Natural killer cell treated with Interleukin-12 subunit alpha and Interleukin-12 subunit beta and Interleukin-15 and Interleukin-18, amount 100 ng/mL, for 72 hours (primary cell): ENCODE measurements at regions not wholly inside any gene's neighbourhood (a gene's known extent, or its start where the extent isn't known, plus 50 kb on each side); places are given as distances from the start of the nearest gene placed in this dataset.

Experiments used
- ATAC-seq, 2 donors: fragments of 150-1000 bp; cut with Tn5 transposase in 1 of 2; sonication (Bioruptor Pico), chemical (Tn5 transposase) in 1 of 2; 2 replicates each; pipeline ENCODE4 v1.10.0; 2021
- DNase-seq: peaks from one replicate; pipeline ENCODE4 v3.0.0; 2022; ENCODE audit warnings: low spot score
- H3K27ac Mint-ChIP-seq, 2 donors: 1 replicate in 1 of 2; 2 replicates in 1 of 2; pipeline ENCODE4 v1.8.0; 2022; ENCODE audit warnings: mixed read lengths in 2 of 2, mild to moderate bottlenecking in 1 of 2, moderate library complexity in 1 of 2
- H3K27me3 Mint-ChIP-seq, 2 donors: 1 replicate in 1 of 2; 2 replicates in 1 of 2; pipeline ENCODE4 v1.8.0; 2022; ENCODE audit warnings: mixed read lengths in 2 of 2
- H3K36me3 Mint-ChIP-seq: one replicate; pipeline ENCODE4 v1.8.0; 2022; ENCODE audit warnings: mixed read lengths
- H3K4me1 Mint-ChIP-seq, 2 donors: 1 replicate in 1 of 2; 2 replicates in 1 of 2; pipeline ENCODE4 v1.8.0; 2022; ENCODE audit warnings: low read depth in 2 of 2, mixed read lengths in 2 of 2, mild to moderate bottlenecking in 1 of 2
- H3K4me3 Mint-ChIP-seq: one replicate; pipeline ENCODE4 v1.8.0; 2022; ENCODE audit warnings: mixed read lengths
- H3K9me3 Mint-ChIP-seq: 2 replicates; pipeline ENCODE4 v1.8.0; 2022; ENCODE audit warnings: mixed read lengths

- no peaks in the 10 kb centered on the region for H3K36me3 Mint-ChIP-seq
- no peak for DNase-seq
- no peaks in the 10 kb centered on the region for H3K4me1 Mint-ChIP-seq
- peaks cover 13% of the 10 kb centered on the region for H3K9me3 Mint-ChIP-seq
- no peak for ATAC-seq
- H3K27ac Mint-ChIP-seq, result no peak overlapping the region
- no peaks in the 10 kb centered on the region for H3K27me3 Mint-ChIP-seq
- no peak overlapping the region for H3K4me3 Mint-ChIP-seq
Observed at GRCh38 chr2:57536535-57537231, 509.9 kb upstream of the VRK2 start.

- H3K4me1 Mint-ChIP-seq, result no peaks in the 10 kb centered on the region
- H3K9me3 Mint-ChIP-seq, result peaks cover 7% of the 10 kb centered on the region
- ATAC-seq (no peak), DNase-seq (no peak)
- H3K36me3 Mint-ChIP-seq, result no peaks in the 10 kb centered on the region
- H3K27ac Mint-ChIP-seq, result no peak overlapping the region
- no peak overlapping the region for H3K4me3 Mint-ChIP-seq
- H3K27me3 Mint-ChIP-seq, result no peaks in the 10 kb centered on the region
Observed at GRCh38 chr2:57539761-57540160, 506.8 kb upstream of the VRK2 start.

GRCh38 chr2:57542081-57542480, 504.5 kb upstream of the VRK2 start:
- no peaks in the 10 kb centered on the region for H3K4me1 Mint-ChIP-seq
- DNase-seq, result no peak

GRCh38 chr2:57543211-57543610, 503.4 kb upstream of the VRK2 start:
- Mint-ChIP-seq H3K27me3 (no peaks in the 10 kb centered on the region), H3K9me3 (peaks cover 14% of the 10 kb centered on the region), H3K4me3 (no peak overlapping the region), H3K36me3 (peaks cover 9% of the 10 kb centered on the region), H3K27ac (no peak overlapping the region), H3K4me1 (no peaks in the 10 kb centered on the region)
- no peak for ATAC-seq
- no peak for DNase-seq

More at GRCh38 chr2:57542081-57542480, 504.5 kb upstream of the VRK2 start:
- ATAC-seq, result no peak
- no peak overlapping the region for H3K4me3 Mint-ChIP-seq
- H3K36me3 Mint-ChIP-seq, result peaks cover 9% of the 10 kb centered on the region
- H3K27ac Mint-ChIP-seq, result no peak overlapping the region
- H3K9me3 Mint-ChIP-seq, result peaks cover 10% of the 10 kb centered on the region
- H3K27me3 Mint-ChIP-seq, result no peaks in the 10 kb centered on the region

GRCh38 chr2:57544624-57545023, 502.0 kb upstream of the VRK2 start:
- Mint-ChIP-seq H3K36me3 (peaks cover 10% of the 10 kb centered on the region), H3K27me3 (no peaks in the 10 kb centered on the region), H3K4me3 (no peak overlapping the region), H3K27ac (no peak overlapping the region), H3K4me1 (no peaks in the 10 kb centered on the region), H3K9me3 (peaks cover 17% of the 10 kb centered on the region)
- no peak for DNase-seq
- no peak for ATAC-seq

- Mint-ChIP-seq H3K9me3 (peaks cover 26% of the 10 kb centered on the region), H3K36me3 (peaks cover 13% of the 10 kb centered on the region), H3K4me1 (no peaks in the 10 kb centered on the region), H3K27ac (no peak overlapping the region), H3K4me3 (no peak overlapping the region), H3K27me3 (no peaks in the 10 kb centered on the region)
- DNase-seq (no peak), ATAC-seq (no peak)
Observed at GRCh38 chr2:57546478-57546877, 500.1 kb upstream of the VRK2 start.

GRCh38 chr2:57549642-57550102, 496.9 kb upstream of the VRK2 start:
- Mint-ChIP-seq H3K27ac (no peak overlapping the region), H3K27me3 (no peaks in the 10 kb centered on the region), H3K9me3 (peaks cover 29% of the 10 kb centered on the region), H3K36me3 (peaks cover 13% of the 10 kb centered on the region), H3K4me1 (no peaks in the 10 kb centered on the region), H3K4me3 (no peak overlapping the region)
- DNase-seq (no peak), ATAC-seq (peak in 1 of 2 donors; percentile 28)

- peaks cover 20% of the 10 kb centered on the region for H3K36me3 Mint-ChIP-seq
- H3K9me3 Mint-ChIP-seq, result peaks cover 37% of the 10 kb centered on the region
- DNase-seq (no peak), ATAC-seq (no peak)
- H3K27me3 Mint-ChIP-seq, result no peaks in the 10 kb centered on the region
- no peaks in the 10 kb centered on the region for H3K4me1 Mint-ChIP-seq
- no peak overlapping the region for H3K4me3 Mint-ChIP-seq
- H3K27ac Mint-ChIP-seq, result no peak overlapping the region
Observed at GRCh38 chr2:57550912-57551311, 495.7 kb upstream of the VRK2 start.

- DNase-seq, result no peak
- H3K36me3 Mint-ChIP-seq, result peaks cover 12% of the 10 kb centered on the region
- H3K27ac Mint-ChIP-seq, result no peak overlapping the region
- H3K4me3 Mint-ChIP-seq, result no peak overlapping the region
- H3K4me1 Mint-ChIP-seq, result no peaks in the 10 kb centered on the region
- no peak for ATAC-seq
- H3K9me3 Mint-ChIP-seq, result peaks cover 26% of the 10 kb centered on the region
- H3K27me3 Mint-ChIP-seq, result no peaks in the 10 kb centered on the region
Observed at GRCh38 chr2:57552885-57553284, 493.7 kb upstream of the VRK2 start.

- Mint-ChIP-seq H3K4me3 (no peak overlapping the region), H3K4me1 (no peaks in the 10 kb centered on the region), H3K36me3 (peaks cover 12% of the 10 kb centered on the region), H3K27ac (no peak overlapping the region), H3K9me3 (peaks cover 26% of the 10 kb centered on the region), H3K27me3 (no peaks in the 10 kb centered on the region)
- no peak for DNase-seq
- ATAC-seq, result no peak
Observed at GRCh38 chr2:57554348-57554747, 492.3 kb upstream of the VRK2 start.

- peaks cover 14% of the 10 kb centered on the region for H3K9me3 Mint-ChIP-seq
- no peak overlapping the region for H3K27ac Mint-ChIP-seq
- no peaks in the 10 kb centered on the region for H3K4me1 Mint-ChIP-seq
- ATAC-seq (no peak), DNase-seq (no peak)
- peaks cover 8% of the 10 kb centered on the region for H3K36me3 Mint-ChIP-seq
- no peak overlapping the region for H3K4me3 Mint-ChIP-seq
- no peaks in the 10 kb centered on the region for H3K27me3 Mint-ChIP-seq
Observed at GRCh38 chr2:57558312-57558711, 488.3 kb upstream of the VRK2 start.

GRCh38 chr2:57562495-57562894, 484.1 kb upstream of the VRK2 start:
- Mint-ChIP-seq H3K36me3 (no peaks in the 10 kb centered on the region), H3K9me3 (peaks cover 13% of the 10 kb centered on the region), H3K4me1 (no peaks in the 10 kb centered on the region), H3K4me3 (no peak overlapping the region), H3K27me3 (no peaks in the 10 kb centered on the region), H3K27ac (no peak overlapping the region)
- no peak for DNase-seq
- no peak for ATAC-seq

- Mint-ChIP-seq H3K27ac (no peak overlapping the region), H3K4me3 (no peak overlapping the region), H3K36me3 (no peaks in the 10 kb centered on the region), H3K4me1 (no peaks in the 10 kb centered on the region), H3K27me3 (no peaks in the 10 kb centered on the region), H3K9me3 (peaks cover 13% of the 10 kb centered on the region)
- no peak for ATAC-seq
- DNase-seq, result no peak
Observed at GRCh38 chr2:57563015-57563414, 483.6 kb upstream of the VRK2 start.

GRCh38 chr2:57567245-57567644, 479.4 kb upstream of the VRK2 start:
- no peaks in the 10 kb centered on the region for H3K27me3 Mint-ChIP-seq
- no peaks in the 10 kb centered on the region for H3K4me1 Mint-ChIP-seq
- no peak for ATAC-seq
- no peak overlapping the region for H3K27ac Mint-ChIP-seq
- no peak for DNase-seq
- H3K36me3 Mint-ChIP-seq, result peaks cover 5% of the 10 kb centered on the region
- H3K4me3 Mint-ChIP-seq, result no peak overlapping the region
- H3K9me3 Mint-ChIP-seq, result peaks cover 22% of the 10 kb centered on the region

GRCh38 chr2:57569396-57569795, 477.2 kb upstream of the VRK2 start:
- ATAC-seq (no peak), DNase-seq (no peak)
- Mint-ChIP-seq H3K9me3 (peaks cover 28% of the 10 kb centered on the region), H3K4me1 (no peaks in the 10 kb centered on the region), H3K4me3 (no peak overlapping the region), H3K36me3 (peaks cover 9% of the 10 kb centered on the region), H3K27ac (no peak overlapping the region), H3K27me3 (no peaks in the 10 kb centered on the region)
